Neural progenitor cell (in vitro differentiated cells): ENCODE measurements at regions not wholly inside any gene's neighbourhood (a gene's known extent, or its start where the extent isn't known, plus 50 kb on each side); places are given as distances from the start of the nearest gene placed in this dataset.

Source experiments
- DNase-seq: peaks from one replicate; pipeline ENCODE4 v3.0.0-alpha.2; 2016; ENCODE audit warnings: low spot score
- H2AFZ ChIP-seq: fragments of 200-600 bp; sonication (generic); replicated peaks from 2 replicates; pipeline ENCODE4 v1.6.1; 2016; ENCODE audit warnings: antibody characterized with exemption
- H3F3A ChIP-seq: fragments of 200-600 bp; sonication (generic); 2 replicates; pipeline ENCODE4 v1.6.1; 2016; ENCODE audit warnings: antibody characterized with exemption, low read depth
- H3K27ac ChIP-seq: fragments of 200-600 bp; sonication (generic); 2 replicates; pipeline ENCODE4 v1.5.1; 2016; ENCODE audit warnings: mild to moderate bottlenecking
- H3K27me3 ChIP-seq: fragments of 200-600 bp; sonication (generic); 2 replicates; pipeline ENCODE4 v1.6.1; 2016; ENCODE audit warnings: mild to moderate bottlenecking, moderate library complexity
- H3K36me3 ChIP-seq: fragments of 200-600 bp; sonication (generic); 2 replicates; pipeline ENCODE4 v1.5.1; 2016
- H3K4me1 ChIP-seq: fragments of 200-600 bp; sonication (generic); 2 replicates; pipeline ENCODE4 v1.6.1; 2016; ENCODE audit warnings: mixed run types
- H3K4me2 ChIP-seq: fragments of 200-600 bp; sonication (generic); 2 replicates; pipeline ENCODE4 v1.6.1; 2016
- H3K4me3 ChIP-seq: fragments of 200-600 bp; sonication (generic); 2 replicates; pipeline ENCODE4 v1.5.1; 2016
- H3K79me2 ChIP-seq: fragments of 200-600 bp; sonication (generic); 2 replicates; pipeline ENCODE4 v1.6.1; 2016; ENCODE audit warnings: low read depth
- H3K9ac ChIP-seq: fragments of 200-600 bp; sonication (generic); 2 replicates; pipeline ENCODE4 v1.6.1; 2016
- H3K9me3 ChIP-seq: fragments of 200-600 bp; sonication (generic); 2 replicates; pipeline ENCODE4 v1.5.1; 2016; ENCODE audit warnings: low read depth
- H4K20me1 ChIP-seq: fragments of 200-600 bp; sonication (generic); 2 replicates; pipeline ENCODE4 v1.6.1; 2016; ENCODE audit warnings: low read depth
- H3K27ac Mint-ChIP-seq: 3 replicates; pipeline ENCODE4 v1.8.0; 2021; ENCODE audit warnings: mixed read lengths
- H3K27me3 Mint-ChIP-seq: 2 replicates; pipeline ENCODE4 v1.8.0; 2022; ENCODE audit warnings: low read depth, mild to moderate bottlenecking, inconsistent platforms, moderate library complexity, mixed read lengths; ENCODE audit not compliant: insufficient read depth
- H3K36me3 Mint-ChIP-seq: 3 replicates; pipeline ENCODE4 v1.8.0; 2021; ENCODE audit warnings: mixed read lengths
- H3K4me1 Mint-ChIP-seq: 3 replicates; pipeline ENCODE4 v1.8.0; 2021; ENCODE audit warnings: mixed read lengths
- H3K4me3 Mint-ChIP-seq: 3 replicates; pipeline ENCODE4 v1.8.0; 2021; ENCODE audit warnings: mild to moderate bottlenecking, moderate library complexity, mixed read lengths
- H3K9me3 Mint-ChIP-seq: 3 replicates; pipeline ENCODE4 v1.8.0; 2020; ENCODE audit warnings: mixed read lengths
- EZH2 ChIP-seq: fragments of 200-600 bp; sonication (generic); IDR thresholded peaks from 2 replicates; pipeline ENCODE4 v1.6.1; 2017; ENCODE audit warnings: antibody characterized with exemption, mild to moderate bottlenecking, moderate library complexity
- EZH2phosphoT487 ChIP-seq: fragments of 200-600 bp; sonication (generic); IDR thresholded peaks from 2 replicates; pipeline ENCODE4 v1.6.1; 2017; ENCODE audit warnings: antibody characterized with exemption
- TF ChIP-seq, protein P1 (sequence below): fragments of 200-600 bp; sonication (generic); IDR thresholded peaks from 2 replicates; pipeline ENCODE4 v1.5.1; 2017; ENCODE audit warnings: antibody characterized with exemption, mild to moderate bottlenecking

DNA sequence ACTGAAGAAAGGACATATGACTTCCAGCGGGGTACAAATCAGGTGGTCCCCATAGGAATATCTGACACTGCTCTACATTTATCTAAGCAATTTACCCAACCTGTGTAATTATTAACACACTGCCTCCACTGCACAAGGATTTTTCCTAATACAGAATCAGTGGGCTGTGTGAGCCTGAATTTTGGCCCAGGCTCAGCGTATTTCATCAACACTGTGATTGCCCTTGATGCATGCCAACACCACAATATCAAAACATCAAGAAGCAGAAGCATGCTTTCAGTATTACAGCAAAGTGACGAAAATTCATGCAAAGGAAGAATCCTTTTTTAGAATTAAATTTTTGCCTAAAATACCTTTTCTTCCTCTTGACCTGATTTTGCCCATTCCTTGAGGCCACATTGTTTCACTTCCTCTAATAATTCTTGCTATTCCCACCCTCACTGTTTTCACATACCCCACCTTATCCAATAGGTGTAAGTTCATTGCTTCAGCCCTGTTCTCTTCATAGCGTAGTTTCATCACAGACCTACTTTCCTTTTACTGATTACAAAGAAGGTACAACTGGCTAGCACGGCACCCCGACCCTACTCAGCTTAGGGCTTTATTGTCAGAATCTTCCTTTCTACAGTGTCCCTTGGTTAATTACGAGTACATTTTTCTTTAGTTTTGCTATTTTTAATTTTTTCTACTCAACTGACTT is 83.7 kb upstream of the PTCHD4 start:
- H3K27me3 Mint-ChIP-seq = no peaks in the 10 kb centered on the region
- no peak for DNase-seq
- Histone ChIP-seq H3F3A (no peaks in the 10 kb centered on the region), H3K36me3 (no peaks in the 10 kb centered on the region), H3K27me3 (no peaks in the 10 kb centered on the region), H3K9me3 (no peaks in the 10 kb centered on the region), H3K4me1 (no peaks in the 10 kb centered on the region), H3K79me2 (no peaks in the 10 kb centered on the region), H3K4me2 (no peak overlapping the region), H3K9ac (no peak overlapping the region), H3K27ac (no peak overlapping the region), H4K20me1 (no peaks in the 10 kb centered on the region), H2AFZ (no peak overlapping the region), H3K4me3 (no peak overlapping the region)
- TF ChIP-seq EZH2phosphoT487 (no peak), EZH2 (no peak)
- TF ChIP-seq, protein P1, sequence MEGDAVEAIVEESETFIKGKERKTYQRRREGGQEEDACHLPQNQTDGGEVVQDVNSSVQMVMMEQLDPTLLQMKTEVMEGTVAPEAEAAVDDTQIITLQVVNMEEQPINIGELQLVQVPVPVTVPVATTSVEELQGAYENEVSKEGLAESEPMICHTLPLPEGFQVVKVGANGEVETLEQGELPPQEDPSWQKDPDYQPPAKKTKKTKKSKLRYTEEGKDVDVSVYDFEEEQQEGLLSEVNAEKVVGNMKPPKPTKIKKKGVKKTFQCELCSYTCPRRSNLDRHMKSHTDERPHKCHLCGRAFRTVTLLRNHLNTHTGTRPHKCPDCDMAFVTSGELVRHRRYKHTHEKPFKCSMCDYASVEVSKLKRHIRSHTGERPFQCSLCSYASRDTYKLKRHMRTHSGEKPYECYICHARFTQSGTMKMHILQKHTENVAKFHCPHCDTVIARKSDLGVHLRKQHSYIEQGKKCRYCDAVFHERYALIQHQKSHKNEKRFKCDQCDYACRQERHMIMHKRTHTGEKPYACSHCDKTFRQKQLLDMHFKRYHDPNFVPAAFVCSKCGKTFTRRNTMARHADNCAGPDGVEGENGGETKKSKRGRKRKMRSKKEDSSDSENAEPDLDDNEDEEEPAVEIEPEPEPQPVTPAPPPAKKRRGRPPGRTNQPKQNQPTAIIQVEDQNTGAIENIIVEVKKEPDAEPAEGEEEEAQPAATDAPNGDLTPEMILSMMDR = no peak
- no peak overlapping the region for H3K27ac Mint-ChIP-seq
- H3K4me3 Mint-ChIP-seq = no peak overlapping the region
- H3K9me3 Mint-ChIP-seq = peaks cover 2% of the 10 kb centered on the region
- no peaks in the 10 kb centered on the region for H3K36me3 Mint-ChIP-seq
- no peaks in the 10 kb centered on the region for H3K4me1 Mint-ChIP-seq

DNA sequence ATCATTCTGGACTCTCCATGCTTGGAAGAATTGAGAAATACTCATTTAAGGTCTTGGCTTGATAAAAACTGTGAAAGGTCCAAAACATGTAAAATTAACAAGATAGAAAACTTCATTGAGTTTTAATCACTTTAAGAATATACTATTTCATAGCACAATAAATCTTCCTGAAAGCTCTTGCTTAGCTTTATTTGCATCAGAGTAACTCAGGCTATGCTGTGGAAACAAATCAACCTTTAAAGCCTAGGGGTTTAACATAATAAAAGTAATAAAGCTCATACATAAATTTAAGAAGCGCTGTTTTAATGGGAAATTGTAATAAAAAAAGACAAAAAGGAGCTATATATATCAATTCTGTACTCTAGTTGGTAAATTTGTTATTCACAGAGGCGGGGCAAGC is 77.2 kb upstream of the PTCHD4 start:
- Histone ChIP-seq H3K27ac (no peak overlapping the region), H3K4me1 (no peaks in the 10 kb centered on the region), H3K9me3 (no peaks in the 10 kb centered on the region), H2AFZ (no peak overlapping the region), H3F3A (no peaks in the 10 kb centered on the region), H3K79me2 (no peaks in the 10 kb centered on the region), H3K27me3 (no peaks in the 10 kb centered on the region), H3K4me3 (no peak overlapping the region), H4K20me1 (no peaks in the 10 kb centered on the region), H3K9ac (no peak overlapping the region), H3K36me3 (no peaks in the 10 kb centered on the region), H3K4me2 (no peak overlapping the region)
- DNase-seq = no peak
- TF ChIP-seq, protein P1 = no peak
- TF ChIP-seq EZH2 = no peak
- TF ChIP-seq EZH2phosphoT487 = no peak
- no peaks in the 10 kb centered on the region for H3K36me3 Mint-ChIP-seq
- no peak overlapping the region for H3K27ac Mint-ChIP-seq
- H3K4me1 Mint-ChIP-seq = no peaks in the 10 kb centered on the region
- no peak overlapping the region for H3K4me3 Mint-ChIP-seq
- no peaks in the 10 kb centered on the region for H3K27me3 Mint-ChIP-seq
- H3K9me3 Mint-ChIP-seq = no peaks in the 10 kb centered on the region

DNA sequence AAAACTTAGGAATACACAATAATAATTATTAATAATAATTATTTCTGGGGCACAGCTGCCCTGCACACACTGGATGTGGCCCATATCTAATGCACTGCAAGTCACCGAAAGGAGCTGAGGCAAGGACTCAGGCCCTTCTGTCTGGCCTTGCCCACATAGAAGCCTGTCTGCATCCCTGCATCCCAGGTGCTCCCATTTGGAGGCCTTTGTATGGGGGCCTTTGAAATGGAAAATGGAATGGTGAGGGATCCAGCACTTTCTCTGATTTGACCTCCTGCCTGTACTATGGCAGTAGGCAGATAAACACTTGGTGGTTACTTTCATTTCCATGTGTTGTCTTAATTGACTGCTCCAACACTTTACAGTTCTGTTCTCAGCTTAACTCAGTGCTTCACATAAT is 75.7 kb upstream of the PTCHD4 start:
- no peak overlapping the region for H2AFZ ChIP-seq
- H4K20me1 ChIP-seq = no peaks in the 10 kb centered on the region
- TF ChIP-seq EZH2phosphoT487 (no peak), EZH2 (no peak)
- TF ChIP-seq, protein P1 = no peak
- Mint-ChIP-seq H3K27me3 (no peaks in the 10 kb centered on the region), H3K9me3 (no peaks in the 10 kb centered on the region), H3K36me3 (no peaks in the 10 kb centered on the region), H3K27ac (no peak overlapping the region), H3K4me1 (no peaks in the 10 kb centered on the region), H3K4me3 (no peak overlapping the region)
- no peak overlapping the region for H3K27ac ChIP-seq
- H3K36me3 ChIP-seq = no peaks in the 10 kb centered on the region
- H3K4me2 ChIP-seq = no peak overlapping the region
- H3K4me3 ChIP-seq = no peak overlapping the region
- DNase-seq = no peak
- H3K27me3 ChIP-seq = no peaks in the 10 kb centered on the region
- H3K9me3 ChIP-seq = no peaks in the 10 kb centered on the region
- no peak overlapping the region for H3K9ac ChIP-seq
- H3K4me1 ChIP-seq = no peaks in the 10 kb centered on the region
- no peaks in the 10 kb centered on the region for H3K79me2 ChIP-seq
- no peaks in the 10 kb centered on the region for H3F3A ChIP-seq
